ENCODE measurements at regions not wholly inside any gene's neighbourhood (a gene's known extent, or its start where the extent isn't known, plus 50 kb on each side); places are given as distances from the start of the nearest gene placed in this dataset.
"Not testable (repeated sequence)": the region's sequence is repeated elsewhere in the genome, so short reads cannot be mapped to it uniquely, and the experiment has no call there.

DNA sequence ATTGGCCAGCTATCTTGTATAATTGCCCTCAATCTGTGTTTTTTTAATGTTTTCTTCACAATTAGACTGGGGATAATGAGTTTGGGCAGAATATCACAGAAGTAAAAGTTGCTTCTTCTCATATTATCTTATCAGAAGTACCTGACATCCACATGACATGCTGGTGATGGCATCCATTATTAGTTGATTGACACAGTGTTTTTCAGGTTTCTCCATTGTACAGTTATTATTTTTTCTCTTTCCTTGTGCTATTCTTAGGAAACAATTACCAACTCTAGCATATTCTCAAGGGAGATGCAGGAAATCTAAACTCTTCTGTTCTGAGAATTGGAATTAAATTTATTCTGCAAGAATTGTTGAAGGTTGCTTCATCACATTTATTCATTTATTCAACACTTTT is 1000.1 kb upstream of the LCORL start:
- no peak for DNase-seq

DNA sequence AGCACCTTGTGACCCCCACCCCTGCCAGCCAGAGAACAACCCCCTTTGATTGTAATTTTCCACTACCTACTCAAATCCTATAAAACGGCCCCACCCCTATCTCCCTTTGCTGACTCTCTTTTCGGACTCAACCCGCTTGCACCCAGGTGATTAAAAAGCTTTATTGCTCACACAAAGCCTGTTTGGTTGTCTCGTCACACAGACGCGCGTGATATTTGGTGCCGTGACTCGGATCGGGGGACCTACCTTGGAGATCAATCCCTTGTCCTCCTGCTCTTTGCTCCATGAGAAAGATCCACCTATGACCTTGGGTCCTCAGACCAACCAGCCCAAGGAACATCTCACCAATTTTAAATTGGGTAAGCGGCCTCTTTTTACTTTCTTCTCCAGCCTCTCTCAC is 995.0 kb upstream of the LCORL start:
- DNase-seq, result not testable (repeated sequence)

DNA sequence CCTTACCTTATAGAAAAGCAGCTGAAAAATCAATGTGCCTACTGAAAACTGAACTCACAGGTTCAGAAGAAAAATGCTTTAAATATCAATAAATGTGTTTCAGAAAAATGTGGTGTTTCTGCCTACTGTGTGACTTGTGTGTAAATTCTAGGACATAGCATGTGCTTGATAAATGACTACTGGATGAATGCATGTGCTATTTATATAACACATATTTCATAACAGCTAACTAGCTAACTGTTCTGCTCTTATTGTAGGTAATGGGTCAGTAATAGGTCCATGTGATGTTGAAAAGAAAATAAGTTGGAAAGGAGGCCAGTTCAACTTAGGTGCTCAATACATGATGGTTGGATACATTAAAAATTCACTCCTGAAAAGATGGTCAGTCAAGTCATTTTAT is 993.0 kb upstream of the LCORL start:
- no peak for DNase-seq

DNA sequence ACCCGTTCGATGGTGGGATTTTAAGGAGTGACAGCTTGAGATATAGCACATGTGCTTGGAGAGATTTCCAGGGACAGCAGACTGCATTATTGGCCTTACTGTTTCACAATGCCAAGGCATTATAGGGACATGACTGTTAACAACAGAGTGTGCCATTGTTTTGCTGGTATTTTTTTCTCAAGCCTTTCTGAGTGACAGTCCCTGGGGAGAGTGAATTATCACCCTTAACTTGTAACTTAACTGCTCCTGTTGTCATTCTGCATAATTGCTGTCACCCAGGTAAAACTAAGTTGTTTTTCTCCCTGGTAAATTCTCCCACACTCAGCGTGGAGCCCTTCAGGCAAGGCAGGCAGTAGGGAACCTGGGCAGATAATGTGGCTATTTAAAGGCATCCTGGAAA is 989.2 kb upstream of the LCORL start:
- no peak for DNase-seq

DNA sequence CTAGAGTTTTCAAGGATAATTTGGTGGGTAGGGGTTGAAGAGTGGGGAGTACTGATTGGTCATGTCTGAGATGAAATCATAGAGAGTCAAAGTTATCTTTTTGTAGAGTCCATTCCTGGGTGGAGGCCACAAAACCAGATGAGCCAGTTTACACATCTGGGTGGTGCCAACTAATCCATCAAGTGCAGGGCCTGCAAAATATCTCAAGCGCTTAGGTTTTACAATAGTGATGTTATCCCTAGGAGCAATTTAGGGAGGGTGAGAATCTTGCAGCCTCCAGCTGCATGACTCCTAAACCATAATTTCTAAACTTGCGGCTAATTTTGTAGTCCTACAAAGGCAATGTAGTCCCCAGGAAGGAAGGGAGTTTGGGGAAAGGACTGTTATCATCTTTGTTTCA is 988.3 kb upstream of the LCORL start:
- no peak for DNase-seq

DNA sequence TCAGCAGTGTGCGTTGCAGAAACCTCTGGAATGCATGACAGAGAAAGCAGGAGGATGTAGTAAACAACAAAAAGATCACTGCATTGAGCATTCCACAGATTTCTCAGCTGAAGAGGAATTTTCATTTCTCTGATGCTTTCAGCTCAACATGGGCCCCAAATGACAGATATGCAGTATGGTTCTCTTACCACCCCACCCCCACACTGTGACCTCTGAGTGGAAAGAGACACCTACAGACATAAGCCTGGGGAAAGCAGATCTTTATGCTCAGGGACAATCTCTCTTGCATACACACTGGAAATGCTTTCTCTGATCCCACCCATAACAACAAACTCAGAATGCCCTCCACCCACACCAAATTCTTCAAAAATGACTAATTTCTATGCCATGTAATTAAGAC is 983.7 kb upstream of the LCORL start:
- no peak for DNase-seq

DNA sequence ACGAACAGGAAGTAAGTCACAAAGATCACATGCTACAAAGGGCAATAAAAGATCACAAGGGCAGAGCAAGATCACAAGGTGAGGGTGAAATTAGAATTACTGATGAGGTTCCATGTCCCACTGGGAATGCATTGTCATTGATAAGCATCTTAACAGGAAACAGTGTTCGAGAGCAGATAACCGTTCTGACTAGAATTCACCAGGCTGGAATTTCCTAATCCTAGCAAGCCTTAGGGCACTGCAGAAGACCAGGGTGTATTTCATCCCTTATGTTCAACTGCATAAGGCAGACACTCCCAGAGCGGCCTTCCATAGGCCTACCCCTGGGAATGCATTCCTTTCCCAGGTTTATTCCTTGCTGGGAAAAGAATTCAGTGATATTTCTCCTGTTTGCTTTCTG is 980.6 kb upstream of the LCORL start:
- no peak for DNase-seq

DNA sequence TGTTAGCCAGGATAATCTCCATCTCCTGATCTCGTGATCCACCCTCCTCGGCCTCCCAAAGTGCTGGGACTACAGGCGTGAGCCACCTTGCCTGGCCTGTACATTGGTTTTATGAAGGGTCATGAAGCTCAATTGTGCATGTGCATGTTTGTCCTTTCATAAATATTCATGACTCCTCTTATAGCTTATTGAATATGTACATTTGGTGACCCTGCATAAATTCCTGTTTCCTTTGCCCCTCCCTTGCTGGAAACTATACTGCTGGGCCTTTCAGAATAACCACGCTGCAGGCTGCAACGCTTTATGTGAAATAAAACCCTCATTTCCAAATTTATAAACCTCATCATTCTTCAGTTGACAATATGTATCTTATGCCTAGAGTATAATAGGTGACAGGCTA is 978.0 kb upstream of the LCORL start:
- no peak for DNase-seq

DNA sequence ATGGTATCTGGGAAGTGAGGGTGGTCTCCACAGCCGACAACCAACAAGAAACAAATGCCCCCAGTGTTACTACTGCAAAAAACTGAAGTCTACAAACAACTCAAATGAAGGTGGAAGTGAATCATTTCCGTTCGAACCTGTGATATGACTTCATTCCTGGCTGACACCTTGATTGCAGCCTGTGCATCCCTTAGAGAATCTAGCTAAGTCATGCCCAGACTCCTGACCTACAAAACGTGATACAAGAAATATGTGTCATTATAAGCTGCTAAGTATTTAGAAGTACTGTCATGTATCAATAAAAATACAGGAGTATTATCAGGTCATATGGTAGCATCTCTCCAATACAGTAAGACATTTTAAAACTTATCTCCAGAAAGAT is 959.7 kb upstream of the LCORL start:
- DNase-seq, result no peak

DNA sequence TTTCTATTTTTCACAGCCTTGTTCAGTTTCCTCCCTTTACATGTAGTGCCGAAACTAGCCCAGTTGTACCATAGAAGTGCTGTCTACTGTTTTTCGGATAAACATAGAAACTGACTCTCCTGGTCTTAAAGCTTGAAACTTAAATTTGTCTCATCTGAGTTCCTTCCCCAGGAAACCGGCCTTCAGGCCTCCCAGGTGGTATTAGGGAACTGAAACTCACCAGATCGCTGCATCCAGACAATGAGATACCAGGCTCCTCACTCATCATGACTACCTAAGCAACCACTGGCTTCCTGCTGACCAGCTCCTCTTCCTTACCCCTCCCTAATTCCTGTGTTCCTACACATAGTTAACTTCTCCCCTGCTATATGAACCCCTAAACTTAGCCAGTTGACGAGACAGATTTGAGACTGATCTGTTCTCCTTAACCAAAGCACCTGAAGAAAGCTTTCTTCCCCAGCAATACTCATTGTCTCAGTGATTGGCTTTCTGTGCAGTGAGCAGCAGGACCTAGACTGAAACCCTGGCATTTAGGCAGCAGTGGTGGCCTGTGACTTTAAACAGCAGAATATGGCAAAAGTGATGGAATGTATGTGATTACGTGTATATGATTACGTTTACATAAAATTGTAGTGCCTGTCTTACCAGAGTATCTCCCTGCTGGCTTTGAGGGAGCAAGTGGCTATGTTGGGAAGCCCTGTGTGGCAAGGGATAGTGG is 959.1 kb upstream of the LCORL start:
- DNase-seq, result no peak

DNA sequence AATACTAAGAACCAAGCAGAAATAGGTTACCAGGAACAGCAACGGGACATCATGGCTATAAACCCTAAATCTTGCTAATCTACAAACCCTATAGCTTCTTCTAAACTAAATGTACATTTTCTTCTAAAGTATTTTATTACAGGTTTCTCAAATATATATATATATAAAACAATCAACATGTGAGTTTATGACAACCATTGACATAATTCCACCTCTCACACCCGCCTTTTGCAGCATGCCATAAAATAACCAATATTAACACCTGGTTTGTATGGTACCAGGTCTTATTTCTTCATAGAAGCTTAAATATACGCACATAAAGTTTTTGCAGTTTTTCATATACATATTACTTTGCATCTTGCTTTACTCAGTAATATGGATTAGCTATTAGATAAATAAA is 955.3 kb upstream of the LCORL start:
- DNase-seq, result no peak

DNA sequence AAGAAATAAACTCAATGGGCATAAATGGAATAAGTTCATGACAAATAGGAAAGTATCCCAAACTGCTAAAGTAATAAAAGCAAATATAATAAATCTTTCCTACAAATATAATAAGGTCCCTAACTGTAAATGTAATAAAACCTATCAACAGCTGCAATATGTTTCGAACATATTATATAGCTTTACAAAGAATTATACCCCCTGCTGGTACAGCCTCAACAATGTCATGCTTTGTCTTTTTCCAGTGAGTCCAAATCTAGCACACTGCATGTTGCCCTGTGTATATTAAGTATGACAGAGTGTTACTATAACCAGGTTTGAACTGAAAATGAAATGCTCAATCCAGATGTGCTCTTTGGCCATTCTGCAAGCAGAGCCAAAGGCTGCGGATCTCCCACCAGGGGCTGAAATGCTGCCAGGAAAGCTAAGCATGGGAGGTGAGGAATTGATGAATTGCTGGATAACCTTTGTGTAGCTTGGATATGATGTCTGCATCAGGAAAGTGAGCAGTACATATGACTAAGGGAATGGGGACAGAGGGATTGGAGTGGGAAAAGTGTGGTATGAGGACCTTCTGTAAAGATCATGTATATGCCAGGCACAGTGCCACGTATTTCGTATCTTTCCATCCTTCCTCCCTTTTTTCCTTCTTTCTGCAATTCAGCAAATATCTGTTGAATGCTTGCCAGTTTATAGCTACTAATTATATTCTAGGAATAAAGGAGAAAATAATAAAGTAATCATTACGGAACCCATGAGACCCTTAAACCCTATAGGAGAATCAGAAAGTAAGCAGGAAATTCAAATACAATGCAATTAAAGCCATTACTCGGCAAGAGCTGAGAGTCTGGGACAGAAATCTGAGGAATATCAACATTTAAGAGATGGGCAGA is 954.6 kb upstream of the LCORL start:
- no peak for DNase-seq

DNA sequence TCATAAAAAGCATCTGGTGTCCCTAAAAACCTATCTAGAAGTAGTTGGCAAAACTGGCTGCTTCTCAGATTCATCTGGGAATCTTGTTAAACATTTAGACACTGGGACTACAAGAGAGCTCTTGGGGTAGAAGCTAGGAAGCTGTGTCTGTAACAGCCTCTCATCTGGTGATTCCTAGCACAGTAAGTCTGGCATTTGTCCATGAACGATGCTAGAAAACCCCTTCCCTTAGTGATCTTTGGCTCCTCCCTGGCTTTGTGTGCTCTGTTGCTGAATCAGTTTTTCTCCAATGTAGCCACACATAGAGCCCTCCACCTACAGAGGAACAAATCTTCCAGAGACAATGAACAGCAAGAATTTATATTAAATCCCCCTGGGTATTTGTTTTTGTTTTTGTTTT is 951.7 kb upstream of the LCORL start:
- no peak for DNase-seq

DNA sequence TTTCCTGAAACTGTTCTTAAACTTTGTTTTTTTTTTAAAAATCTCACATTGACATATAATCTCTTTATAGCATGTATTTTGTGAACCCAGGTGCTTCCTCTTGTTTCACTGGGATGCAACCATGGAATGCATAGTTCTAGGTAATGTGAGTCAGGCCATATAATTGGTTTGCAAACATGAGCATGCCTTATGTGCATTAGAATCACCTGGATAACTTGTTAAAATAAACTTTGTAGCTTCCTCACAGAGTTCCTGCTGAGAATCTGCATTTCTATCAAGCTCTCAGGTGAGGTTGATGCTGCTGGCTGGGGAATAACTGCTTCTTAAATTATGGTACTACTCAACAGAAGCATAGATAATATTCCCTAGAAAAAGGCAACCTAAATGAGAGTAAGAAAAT is 940.3 kb upstream of the LCORL start:
- no peak for DNase-seq

DNA sequence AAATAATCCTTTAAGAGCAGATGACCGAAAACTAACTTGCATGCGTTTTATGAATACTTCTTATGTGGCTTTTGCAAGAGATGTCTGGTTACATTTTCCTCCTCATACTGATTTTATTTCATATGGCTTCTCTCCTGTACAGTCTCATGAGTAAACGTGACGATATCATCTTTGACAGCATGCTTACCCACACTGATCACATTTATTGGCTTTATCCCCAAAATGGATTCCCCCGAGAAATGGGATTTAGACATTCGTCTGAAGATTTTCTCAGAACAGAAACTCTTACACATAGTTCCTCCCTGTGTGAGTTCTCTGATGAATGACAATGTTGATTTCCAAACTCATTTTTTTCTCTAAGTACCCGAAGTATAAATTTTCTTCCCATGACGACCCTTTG is 939.7 kb upstream of the LCORL start:
- no peak for DNase-seq

DNA sequence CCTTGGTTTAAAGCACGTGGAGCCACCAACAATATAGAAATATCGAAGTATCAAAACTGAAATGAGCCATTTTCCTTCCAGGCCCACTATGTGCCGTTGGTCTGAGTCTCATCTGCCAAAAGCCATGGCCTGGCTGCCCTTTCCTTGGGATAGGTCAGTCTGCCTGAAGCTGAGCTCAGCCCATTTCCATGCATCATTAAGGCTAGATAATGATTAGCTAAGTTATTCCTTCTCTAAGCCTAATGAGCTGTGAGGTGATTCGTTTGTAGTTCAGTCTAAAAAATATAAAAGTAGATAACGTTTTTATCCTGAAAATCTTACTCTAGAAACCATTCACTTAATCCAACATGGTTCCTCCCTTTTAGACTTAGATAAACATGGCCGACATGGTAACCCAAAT is 936.2 kb upstream of the LCORL start:
- DNase-seq, result no peak

DNA sequence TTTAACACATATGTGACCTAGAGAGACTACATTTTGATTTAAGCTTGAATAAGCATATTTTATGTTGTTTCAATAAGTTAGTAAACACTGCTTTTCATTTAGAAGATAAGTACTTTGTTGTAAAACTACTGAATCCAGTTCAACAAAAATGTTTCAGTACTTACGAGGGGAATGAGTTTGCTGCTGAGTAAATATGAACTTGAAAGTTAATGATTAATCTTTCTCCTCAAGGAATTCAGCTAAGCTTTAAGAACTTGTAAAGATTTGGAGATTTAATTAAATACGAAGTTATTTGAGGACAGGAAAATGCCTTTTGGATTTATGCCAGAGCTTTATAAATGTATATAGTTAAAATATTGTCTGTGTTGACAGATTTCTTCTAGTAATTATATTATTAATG is 933.0 kb upstream of the LCORL start:
- no peak for DNase-seq

DNA sequence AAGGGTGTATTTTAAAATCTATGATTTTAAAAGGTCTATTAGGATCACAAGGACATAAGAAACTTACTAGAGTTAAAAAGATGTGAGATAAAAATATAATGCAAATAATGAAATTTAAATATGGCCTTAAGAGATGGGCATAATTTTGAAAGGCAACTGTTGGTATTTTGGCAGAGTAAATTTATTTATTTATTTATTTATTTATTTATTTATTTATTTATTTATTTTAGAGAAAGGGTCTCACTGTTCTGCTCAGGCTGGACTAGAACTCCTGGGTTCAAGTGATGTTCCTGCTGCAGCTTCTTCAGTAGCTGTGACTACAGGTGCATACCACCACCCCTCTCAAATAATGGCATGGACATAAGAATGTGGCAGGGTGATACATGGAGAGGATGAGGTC is 932.1 kb upstream of the LCORL start:
- DNase-seq, result no peak

DNA sequence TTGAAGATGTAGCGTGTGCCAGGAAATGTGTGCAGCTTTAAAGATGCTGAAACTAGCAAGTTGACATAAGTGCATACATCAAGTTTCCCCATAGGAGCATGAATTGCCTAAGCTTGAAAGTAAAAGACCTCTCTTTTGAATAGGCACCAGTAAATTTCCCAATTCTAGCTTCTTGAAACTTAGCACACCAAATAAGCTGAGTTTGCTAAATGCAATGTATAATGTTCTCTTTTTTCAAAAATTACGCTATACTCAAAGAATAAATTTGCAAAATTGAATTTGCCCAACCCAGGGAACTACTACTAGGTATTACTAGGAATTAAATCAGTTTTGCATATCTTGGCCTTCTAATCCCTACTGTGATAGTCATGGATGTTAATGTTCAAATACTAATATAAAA is 923.9 kb upstream of the LCORL start:
- DNase-seq, result no peak

DNA sequence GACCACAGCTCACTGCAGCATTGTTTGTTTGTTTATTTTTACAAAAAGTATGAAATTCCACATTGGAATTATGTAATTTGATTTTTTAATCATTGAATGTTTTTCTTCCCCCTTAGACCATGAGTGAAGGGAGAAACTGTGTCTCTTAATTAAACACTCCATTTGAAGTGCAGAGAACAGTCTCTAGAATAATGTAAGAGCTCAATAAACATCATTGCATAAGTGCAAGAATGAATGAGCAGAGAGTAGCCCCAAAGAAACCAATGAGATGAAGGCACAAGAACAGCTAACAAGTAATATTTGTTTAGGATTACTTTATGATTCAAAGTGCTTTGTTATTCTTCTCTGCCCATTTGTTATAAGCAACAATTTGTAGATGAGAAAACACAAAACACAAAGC is 921.3 kb upstream of the LCORL start:
- no peak for DNase-seq

DNA sequence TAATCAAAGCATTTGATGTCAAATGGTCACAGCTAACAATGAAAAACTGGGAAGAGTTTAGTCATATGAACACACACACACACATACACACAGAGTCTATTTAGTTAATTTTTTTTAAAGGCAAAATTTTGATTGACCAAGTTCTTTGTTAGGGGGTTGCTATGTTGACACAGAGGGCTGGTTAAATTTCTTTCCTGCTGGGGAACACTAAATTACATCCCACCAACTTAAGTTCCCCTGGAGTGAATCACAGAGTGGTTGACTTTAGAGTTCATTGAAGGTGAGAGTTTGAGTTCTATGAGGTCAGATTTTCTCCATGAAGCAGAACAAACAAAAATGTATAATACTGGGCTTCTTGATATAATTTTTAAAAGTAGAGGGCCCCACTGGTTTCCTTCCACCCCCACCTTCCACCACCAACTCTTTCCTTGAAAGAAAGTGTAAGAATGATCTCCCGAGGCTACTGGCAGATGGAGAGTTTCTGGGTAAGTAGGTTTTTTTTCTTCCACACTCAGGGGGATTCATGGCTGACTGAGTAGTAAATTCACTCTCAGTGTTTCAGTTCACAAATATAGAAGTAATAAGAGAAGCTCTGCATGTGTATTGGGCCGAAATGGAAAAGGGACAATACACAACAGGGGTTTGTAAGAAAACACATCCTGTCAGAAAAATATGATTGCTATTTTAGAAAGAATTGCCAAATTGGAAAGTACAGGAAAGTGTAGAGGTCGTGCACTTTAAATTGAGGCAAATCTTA is 917.0 kb upstream of the LCORL start:
- no peak for DNase-seq

DNA sequence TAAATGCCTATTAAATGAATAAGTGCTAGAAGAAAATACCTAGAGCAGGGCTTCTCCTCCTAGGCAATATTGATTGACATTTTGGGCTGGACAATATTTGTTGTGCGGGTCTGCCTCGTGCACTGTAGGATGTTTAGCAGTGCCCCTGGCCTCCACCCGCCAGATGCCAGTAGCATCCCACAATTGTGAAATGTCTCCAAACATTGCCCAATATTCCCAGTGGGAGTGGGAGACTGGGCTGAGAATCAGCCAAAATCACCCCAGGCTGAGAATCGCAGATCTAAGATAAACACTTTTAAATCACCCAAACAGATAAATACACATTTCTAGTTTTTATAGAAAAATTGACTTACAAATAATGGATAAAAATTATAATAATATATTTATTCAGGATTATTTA is 916.2 kb upstream of the LCORL start:
- no peak for DNase-seq

DNA sequence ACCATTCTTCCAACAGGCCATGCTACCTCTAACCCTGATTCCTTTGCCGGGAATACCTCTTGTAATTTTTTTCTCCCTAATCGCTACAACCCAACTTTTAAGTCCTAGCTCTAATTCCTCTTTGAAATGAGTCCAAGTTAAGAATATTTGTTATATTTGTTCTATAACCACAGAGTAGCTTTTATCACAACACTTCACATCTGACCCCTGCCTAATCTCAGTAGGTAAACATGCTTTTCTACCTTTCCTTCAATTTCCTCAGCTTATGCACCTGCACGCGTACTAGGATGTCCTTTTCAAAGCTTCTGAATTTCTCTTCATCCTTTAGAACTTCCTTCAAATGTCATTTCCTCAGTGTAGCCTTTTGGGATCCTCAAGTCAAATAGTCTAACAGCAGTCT is 915.5 kb upstream of the LCORL start:
- no peak for DNase-seq

Measured in suppressor macrophage (primary cell).